OCI-LY3 (cell line): ENCODE measurements at regions not wholly inside any gene's neighbourhood (a gene's known extent, or its start where the extent isn't known, plus 50 kb on each side); places are given as distances from the start of the nearest gene placed in this dataset.

ENCODE experiments used
- H2AFZ ChIP-seq: fragments of 200-600, 300-600 bp; shearing (Covaris generic); 2 replicates; pipeline ENCODE4 v1.6.0; 2014; ENCODE audit warnings: antibody characterized with exemption, low read depth, low read length
- H3K27ac ChIP-seq: fragments of 200-600, 300-600 bp; sonication (generic); 2 replicates; pipeline ENCODE4 v1.5.1; 2014; ENCODE audit warnings: mild to moderate bottlenecking, low read length, moderate library complexity, mixed read lengths
- H3K27me3 ChIP-seq: fragments of 200-600, 300-600 bp; sonication (generic); 2 replicates; pipeline ENCODE4 v1.6.1; 2014; ENCODE audit warnings: low read depth, low read length, mixed read lengths
- H3K36me3 ChIP-seq: fragments of 200-600, 300-600 bp; sonication (generic); replicated peaks from 2 replicates; pipeline ENCODE3; 2014; ENCODE audit warnings: low read depth, low read length, mixed read lengths
- H3K4me1 ChIP-seq: fragments of 300-600, 200-600 bp; sonication (generic); 2 replicates; pipeline ENCODE4 v1.6.1; 2014; ENCODE audit warnings: low read length, mixed read lengths
- H3K4me2 ChIP-seq: fragments of 200-600, 300-600 bp; sonication (generic); 2 replicates; pipeline ENCODE4 v1.6.1; 2014; ENCODE audit warnings: low read length, mixed read lengths
- H3K4me3 ChIP-seq: fragments of 300-600, 200-600 bp; sonication (generic); 2 replicates; pipeline ENCODE4 v1.5.1; 2014; ENCODE audit warnings: antibody characterized with exemption, mild to moderate bottlenecking, low read length, moderate library complexity
- H3K79me2 ChIP-seq: fragments of 300-600, 200-600 bp; shearing (Covaris generic); 2 replicates; pipeline ENCODE4 v1.6.1; 2014; ENCODE audit warnings: mild to moderate bottlenecking, low read length, mixed read lengths
- H3K9ac ChIP-seq: fragments of 300-600, 200-600 bp; shearing (Covaris generic); 2 replicates; pipeline ENCODE4 v1.6.0; 2014; ENCODE audit warnings: mild to moderate bottlenecking, low read length, moderate library complexity
- H3K9me3 ChIP-seq: fragments of 200-600, 300-600 bp; shearing (Covaris generic); 2 replicates; pipeline ENCODE4 v1.6.1; 2014; ENCODE audit warnings: low read length, mixed read lengths; ENCODE audit not compliant: insufficient read depth
- H4K20me1 ChIP-seq: fragments of 200-600, 300-600 bp; sonication (generic); 2 replicates; pipeline ENCODE4 v1.6.1; 2016; ENCODE audit warnings: low read length, mixed read lengths; ENCODE audit not compliant: insufficient read depth
- EZH2phosphoT487 ChIP-seq: fragments of 200-600 bp; shearing (Covaris generic); IDR thresholded peaks from 2 replicates; pipeline ENCODE4 v1.6.1; 2018; ENCODE audit warnings: antibody characterized with exemption, mixed run types, low read depth
- TF ChIP-seq, protein P1 (sequence below): fragments of 200-600, 300-600 bp; sonication (generic); IDR thresholded peaks from 2 replicates; pipeline ENCODE4 v1.5.1; 2014; ENCODE audit warnings: antibody characterized with exemption, low read length, low read depth

DNA sequence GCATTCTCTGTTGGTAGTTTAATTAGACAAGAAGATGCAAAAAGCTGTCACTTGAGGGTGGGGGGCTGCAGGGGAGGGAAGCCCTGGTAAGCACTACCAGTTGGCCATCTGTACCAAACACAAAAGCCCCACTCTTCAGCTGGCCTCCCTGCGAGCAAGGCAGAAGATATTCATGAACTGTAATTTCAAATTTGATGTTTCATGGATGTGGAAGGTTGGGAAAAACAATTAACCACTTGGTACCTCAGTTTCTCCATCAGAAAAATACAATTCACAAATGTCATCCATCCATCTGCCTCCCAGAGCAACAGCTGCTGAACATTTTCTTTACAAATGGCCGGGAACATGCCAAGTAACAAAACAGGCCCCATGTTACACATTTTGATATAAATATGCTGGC, 265.3 kb downstream of the HNRNPD start:
- TF ChIP-seq EZH2phosphoT487 = no peak
- TF ChIP-seq, protein P1, sequence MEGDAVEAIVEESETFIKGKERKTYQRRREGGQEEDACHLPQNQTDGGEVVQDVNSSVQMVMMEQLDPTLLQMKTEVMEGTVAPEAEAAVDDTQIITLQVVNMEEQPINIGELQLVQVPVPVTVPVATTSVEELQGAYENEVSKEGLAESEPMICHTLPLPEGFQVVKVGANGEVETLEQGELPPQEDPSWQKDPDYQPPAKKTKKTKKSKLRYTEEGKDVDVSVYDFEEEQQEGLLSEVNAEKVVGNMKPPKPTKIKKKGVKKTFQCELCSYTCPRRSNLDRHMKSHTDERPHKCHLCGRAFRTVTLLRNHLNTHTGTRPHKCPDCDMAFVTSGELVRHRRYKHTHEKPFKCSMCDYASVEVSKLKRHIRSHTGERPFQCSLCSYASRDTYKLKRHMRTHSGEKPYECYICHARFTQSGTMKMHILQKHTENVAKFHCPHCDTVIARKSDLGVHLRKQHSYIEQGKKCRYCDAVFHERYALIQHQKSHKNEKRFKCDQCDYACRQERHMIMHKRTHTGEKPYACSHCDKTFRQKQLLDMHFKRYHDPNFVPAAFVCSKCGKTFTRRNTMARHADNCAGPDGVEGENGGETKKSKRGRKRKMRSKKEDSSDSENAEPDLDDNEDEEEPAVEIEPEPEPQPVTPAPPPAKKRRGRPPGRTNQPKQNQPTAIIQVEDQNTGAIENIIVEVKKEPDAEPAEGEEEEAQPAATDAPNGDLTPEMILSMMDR = no peak
- H3K9ac ChIP-seq = no peak overlapping the region
- H3K9me3 ChIP-seq = no peaks in the 10 kb centered on the region
- no peaks in the 10 kb centered on the region for H3K27me3 ChIP-seq
- no peak overlapping the region for H2AFZ ChIP-seq
- no peaks in the 10 kb centered on the region for H4K20me1 ChIP-seq
- no peaks in the 10 kb centered on the region for H3K36me3 ChIP-seq
- no peak overlapping the region for H3K4me3 ChIP-seq
- H3K79me2 ChIP-seq = no peaks in the 10 kb centered on the region
- no peaks in the 10 kb centered on the region for H3K4me1 ChIP-seq
- no peak overlapping the region for H3K4me2 ChIP-seq
- no peak overlapping the region for H3K27ac ChIP-seq

DNA sequence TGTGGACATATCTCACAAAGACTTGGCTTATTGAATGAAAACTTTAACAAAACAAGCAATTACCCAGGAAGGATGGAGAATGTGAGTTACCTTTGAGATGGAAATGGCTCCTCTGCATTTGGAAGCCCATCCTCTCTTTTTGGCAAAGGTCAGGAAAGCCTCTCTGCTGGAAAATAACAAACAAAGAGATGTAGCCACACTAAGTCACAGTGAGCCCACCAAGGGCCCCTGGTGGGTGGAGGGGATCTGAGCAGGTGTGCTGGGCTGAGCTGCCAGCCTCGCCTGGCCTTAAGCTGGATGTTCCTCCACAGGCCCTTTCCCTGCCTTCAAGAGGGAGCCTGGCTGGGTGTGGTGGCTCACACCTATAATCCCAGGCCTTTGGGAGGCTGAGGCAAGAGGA, 269.2 kb downstream of the HNRNPD start:
- TF ChIP-seq, protein P1 = no peak
- TF ChIP-seq EZH2phosphoT487 = no peak
- H3K27me3 ChIP-seq = no peaks in the 10 kb centered on the region
- H3K4me1 ChIP-seq = no peaks in the 10 kb centered on the region
- no peak overlapping the region for H3K27ac ChIP-seq
- no peak overlapping the region for H2AFZ ChIP-seq
- H3K4me2 ChIP-seq = no peak overlapping the region
- H3K9me3 ChIP-seq = no peaks in the 10 kb centered on the region
- H3K4me3 ChIP-seq = no peak overlapping the region
- no peak overlapping the region for H3K9ac ChIP-seq
- H4K20me1 ChIP-seq = no peaks in the 10 kb centered on the region
- no peaks in the 10 kb centered on the region for H3K79me2 ChIP-seq
- H3K36me3 ChIP-seq = no peaks in the 10 kb centered on the region

DNA sequence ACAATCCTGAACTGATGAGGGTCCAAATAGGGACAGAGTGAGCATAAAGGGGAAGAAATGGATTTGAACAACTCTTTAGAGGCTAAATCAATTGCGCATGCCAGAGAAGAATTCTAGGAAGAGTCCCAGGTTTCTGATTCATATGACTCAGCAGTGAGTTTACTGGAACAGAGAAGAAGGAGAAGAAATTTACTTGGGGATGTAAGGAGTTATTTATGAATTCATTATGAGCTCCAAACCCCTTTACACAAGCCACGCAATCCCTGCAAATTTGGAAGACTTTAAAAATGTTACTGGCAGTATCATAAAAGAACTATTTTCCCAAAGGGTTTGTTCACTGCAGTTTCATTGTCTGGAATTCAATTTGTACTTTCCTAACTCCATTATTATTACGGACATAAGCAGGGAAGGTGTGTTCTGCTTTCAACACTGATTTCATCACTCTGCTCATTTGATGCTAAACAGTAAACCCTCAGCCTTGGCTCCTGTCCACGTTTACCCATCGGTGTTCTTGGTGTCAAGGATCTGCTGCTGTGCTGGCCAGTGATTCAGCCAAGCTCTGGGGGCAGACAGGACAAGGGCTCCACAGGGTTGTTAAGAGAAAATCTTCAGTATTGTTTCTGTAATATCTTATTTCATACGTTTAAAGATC, 273.7 kb downstream of the HNRNPD start:
- no peak overlapping the region for H2AFZ ChIP-seq
- H4K20me1 ChIP-seq = no peaks in the 10 kb centered on the region
- no peaks in the 10 kb centered on the region for H3K27me3 ChIP-seq
- H3K36me3 ChIP-seq = no peaks in the 10 kb centered on the region
- H3K4me3 ChIP-seq = no peak overlapping the region
- H3K4me2 ChIP-seq = no peak overlapping the region
- no peaks in the 10 kb centered on the region for H3K79me2 ChIP-seq
- H3K27ac ChIP-seq = no peak overlapping the region
- no peaks in the 10 kb centered on the region for H3K9me3 ChIP-seq
- no peak for TF ChIP-seq EZH2phosphoT487
- TF ChIP-seq, protein P1 = no peak
- H3K9ac ChIP-seq = no peak overlapping the region
- H3K4me1 ChIP-seq = no peaks in the 10 kb centered on the region

GRCh38 chr4:82097504-82097903, 276.3 kb downstream of the HNRNPD start:
- Histone ChIP-seq H3K4me1 (no peaks in the 10 kb centered on the region), H3K9ac (no peak overlapping the region), H2AFZ (no peak overlapping the region), H3K36me3 (no peaks in the 10 kb centered on the region), H4K20me1 (no peaks in the 10 kb centered on the region), H3K27me3 (no peaks in the 10 kb centered on the region), H3K9me3 (no peaks in the 10 kb centered on the region), H3K4me3 (no peak overlapping the region), H3K27ac (no peak overlapping the region), H3K79me2 (no peaks in the 10 kb centered on the region), H3K4me2 (no peak overlapping the region)
- no peak for TF ChIP-seq EZH2phosphoT487
- TF ChIP-seq, protein P1 = no peak
